GM21717 (cell line): ENCODE measurements at regions not wholly inside any gene's neighbourhood (a gene's known extent, or its start where the extent isn't known, plus 50 kb on each side); places are given as distances from the start of the nearest gene placed in this dataset.

Source experiments
- ATAC-seq: cut with Tn5 transposase; IDR thresholded peaks from one replicate; pipeline ENCODE4 v1.9.1; 2021; ENCODE audit warnings: mild to moderate bottlenecking, moderate library complexity; ENCODE audit not compliant: unreplicated experiment

GRCh38 chr2:122739732-122740593, 984.5 kb downstream of the TSN start:
- no peak for ATAC-seq

GRCh38 chr2:122740594-122740948, 985.1 kb downstream of the TSN start:
- ATAC-seq: no peak

- no peak for ATAC-seq
Measured at GRCh38 chr2:122741403-122741802, 986.0 kb downstream of the TSN start.

GRCh38 chr2:122743021-122743675, 987.7 kb downstream of the TSN start:
- no peak for ATAC-seq

- no peak for ATAC-seq
Measured at GRCh38 chr2:122745603-122746002, 990.2 kb downstream of the TSN start.

- ATAC-seq: no peak
Measured at GRCh38 chr2:122747670-122748069, 992.2 kb downstream of the TSN start.

- no peak for ATAC-seq
Measured at GRCh38 chr2:122748552-122749011, 993.1 kb downstream of the TSN start.

- ATAC-seq: no peak
Measured at GRCh38 chr2:122749405-122749804, 994.0 kb downstream of the TSN start.

- ATAC-seq: no peak
Measured at GRCh38 chr2:122750095-122750494, 994.6 kb downstream of the TSN start.

- ATAC-seq: no peak
Measured at GRCh38 chr2:122750808-122751207, 995.4 kb downstream of the TSN start.

GRCh38 chr2:122753336-122753735, 997.9 kb downstream of the TSN start:
- no peak for ATAC-seq

- ATAC-seq: no peak
Measured at GRCh38 chr2:122754561-122754960, 999.1 kb downstream of the TSN start.

GRCh38 chr2:122755281-122755780, 999.9 kb downstream of the TSN start:
- ATAC-seq: no peak

- no peak for ATAC-seq
Measured at GRCh38 chr2:122758967-122759366, 1003.5 kb downstream of the TSN start.

GRCh38 chr2:122764014-122764413, 1008.6 kb downstream of the TSN start:
- ATAC-seq: no peak

- ATAC-seq: no peak
Measured at GRCh38 chr2:122780251-122780650, 1024.8 kb downstream of the TSN start.

GRCh38 chr2:122794100-122794499, 1038.6 kb downstream of the TSN start:
- no peak for ATAC-seq

GRCh38 chr2:122795763-122796162, 1040.3 kb downstream of the TSN start:
- no peak for ATAC-seq

- ATAC-seq: no peak
Measured at GRCh38 chr2:122799391-122799790, 1043.9 kb downstream of the TSN start.

GRCh38 chr2:122800781-122801180, 1045.3 kb downstream of the TSN start:
- no peak for ATAC-seq

- ATAC-seq: no peak
Measured at GRCh38 chr2:122804494-122804893, 1049.0 kb downstream of the TSN start.

GRCh38 chr2:122805346-122805745, 1049.9 kb downstream of the TSN start:
- no peak for ATAC-seq
